Ovary (tissue), 3 donors: ENCODE measurements at regions not wholly inside any gene's neighbourhood (a gene's known extent, or its start where the extent isn't known, plus 50 kb on each side); places are given as distances from the start of the nearest gene placed in this dataset.

Experiments used
- CTCF ChIP-seq, 3 donors: fragments of 450-650 bp in 2 of 3; fragments of 200-600 bp in 1 of 3; IDR thresholded peaks; one replicate each; pipeline versions ENCODE4 v1.5.1 to v1.8.0; 2016 to 2022; ENCODE audit warnings: antibody characterized with exemption in 3 of 3, mild to moderate bottlenecking in 1 of 3
- EP300 ChIP-seq: sonication (generic); formaldehyde crosslinking; IDR thresholded peaks from one replicate; pipeline ENCODE4 v1.6.1; 2017; ENCODE audit warnings: antibody characterized with exemption
- POLR2A ChIP-seq: fragments of 450-650 bp; IDR thresholded peaks from one replicate; pipeline ENCODE4 v1.6.1; 2017; ENCODE audit warnings: antibody characterized with exemption, mild to moderate bottlenecking, moderate library complexity
- donor health status: DM: no; HTN: no; CAD: no.

- TF ChIP-seq CTCF (IDR thresholded peaks at IDR 0.05) (no peak), EP300 (no peak), POLR2A (no peak)
Measured at GRCh38 chr1:173353350-173353749, 123.8 kb upstream of the PRDX6 start.
